Vagina (tissue), 2 donors: ENCODE measurements at regions not wholly inside any gene's neighbourhood (a gene's known extent, or its start where the extent isn't known, plus 50 kb on each side); places are given as distances from the start of the nearest gene placed in this dataset.

Experiments
- CTCF ChIP-seq, 3 experiments: fragments of 450-650 bp in 2 of 3; fragments of 200-600 bp in 1 of 3; sonication (generic) in 1 of 3; IDR thresholded peaks; one replicate each; pipeline ENCODE4 v1.5.1; 2017 to 2019; ENCODE audit warnings: antibody characterized with exemption in 3 of 3, mild to moderate bottlenecking in 2 of 3, moderate library complexity in 2 of 3
- POLR2A ChIP-seq, 2 donors: fragments of 450-650 bp; IDR thresholded peaks; one replicate each; pipeline ENCODE4 v1.6.1; 2017; ENCODE audit warnings: antibody characterized with exemption in 2 of 2, mild to moderate bottlenecking in 2 of 2, moderate library complexity in 2 of 2

GRCh38 chr2:9700109-9700495 lies 69.3 kb upstream of the YWHAQ start:
- no peak for TF ChIP-seq CTCF (IDR thresholded peaks at IDR 0.05)
- TF ChIP-seq POLR2A (IDR thresholded peaks at IDR 0.05): no peak
